SK-N-SH (cell line): ENCODE measurements at regions not wholly inside any gene's neighbourhood (a gene's known extent, or its start where the extent isn't known, plus 50 kb on each side); places are given as distances from the start of the nearest gene placed in this dataset.

Source experiments
- CTCF ChIA-PET: fragments of 300-600, 350-600 bp; formaldehyde crosslinking; extraction: SDS; loops from one replicate; lab custom pipeline; 2021; lab: Yijun Ruan, JAX
- POLR2A ChIA-PET: fragments of 350-600 bp; sonication (Branson Sonifier 250); formaldehyde crosslinking; extraction: SDS; loops from one replicate; lab custom pipeline; 2020; ENCODE audit warnings: antibody characterized with exemption, inconsistent platforms; lab: Yijun Ruan, JAX
- DNase-seq: peaks from one replicate; pipeline ENCODE4 v3.0.0; 2012
- H2AFZ ChIP-seq: fragments of 200-600 bp; sonication (generic); 2 replicates; pipeline ENCODE4 v1.8.1; 2016; ENCODE audit warnings: antibody characterized with exemption, mild to moderate bottlenecking, low read depth
- H3F3A ChIP-seq: fragments of 200-600 bp; sonication (generic); replicated peaks from 2 replicates; pipeline ENCODE3; 2016; ENCODE audit warnings: antibody characterized with exemption, mild to moderate bottlenecking; ENCODE audit not compliant: insufficient read depth
- H3K27ac ChIP-seq, 2 experiments: fragments of 200-500 bp in 1 of 2; fragments of 200-600 bp in 1 of 2; sonication (Bioruptor generic) in 1 of 2; sonication (generic), shearing (Covaris generic) in 1 of 2; 2 replicates each; pipeline versions ENCODE4 v1.5.1 to v1.6.1; 2014 to 2016; ENCODE audit warnings: low read depth in 2 of 2, inconsistent platforms in 1 of 2, low read length in 1 of 2, mild to moderate bottlenecking in 1 of 2, mixed read lengths in 1 of 2
- H3K27me3 ChIP-seq: fragments of 200-600 bp; sonication (generic), shearing (Covaris generic); 2 replicates; pipeline ENCODE4 v1.6.1; 2016; ENCODE audit warnings: mixed run types; ENCODE audit not compliant: insufficient read depth
- H3K36me3 ChIP-seq, 2 experiments: fragments of 200-500 bp in 1 of 2; fragments of 200-600 bp in 1 of 2; sonication (Bioruptor generic) in 1 of 2; sonication (generic) in 1 of 2; replicated peaks in 1 of 2; 2 replicates each; pipeline versions ENCODE3 to v1.5.1; 2014 to 2016; ENCODE audit warnings: low read length in 1 of 2, mild to moderate bottlenecking in 1 of 2; ENCODE audit not compliant: insufficient read depth in 2 of 2, control insufficient read depth in 1 of 2
- H3K4me1 ChIP-seq, 2 experiments: fragments of 200-500 bp in 1 of 2; fragments of 200-600 bp in 1 of 2; sonication (Bioruptor generic) in 1 of 2; sonication (generic), shearing (Covaris generic) in 1 of 2; 2 replicates each; pipeline versions ENCODE4 v1.5.1 to v1.6.1; 2014 to 2016; ENCODE audit warnings: low read depth in 1 of 2, low read length in 1 of 2, mixed run types in 1 of 2; ENCODE audit not compliant: insufficient read depth in 2 of 2, control insufficient read depth in 1 of 2
- H3K4me2 ChIP-seq: fragments of 200-600 bp; sonication (generic), shearing (Covaris generic); 2 replicates; pipeline ENCODE4 v1.6.1; 2017; ENCODE audit warnings: mixed run types
- H3K4me3 ChIP-seq, 2 experiments: fragments of 200-500 bp in 1 of 2; fragments of 200-600 bp in 1 of 2; sonication (Bioruptor generic) in 1 of 2; sonication (generic), shearing (Covaris generic) in 1 of 2; 2 replicates each; pipeline versions ENCODE4 v1.5.1 to v1.8.1; 2014 to 2016; ENCODE audit warnings: low read depth in 2 of 2, inconsistent platforms in 1 of 2, low read length in 1 of 2, mild to moderate bottlenecking in 1 of 2, mixed read lengths in 1 of 2, moderate library complexity in 1 of 2
- H3K79me2 ChIP-seq: fragments of 200-600 bp; sonication (generic); 2 replicates; pipeline ENCODE4 v1.8.1; 2017; ENCODE audit warnings: mild to moderate bottlenecking; ENCODE audit not compliant: insufficient read depth
- H3K9ac ChIP-seq: fragments of 200-600 bp; sonication (generic); 2 replicates; pipeline ENCODE4 v1.6.1; 2017; ENCODE audit warnings: mixed run types
- H3K9me2 ChIP-seq: fragments of 200-600 bp; sonication (generic); 2 replicates; pipeline ENCODE4 v1.6.1; 2017; ENCODE audit warnings: mixed run types
- H3K9me3 ChIP-seq: fragments of 200-600 bp; sonication (generic); 2 replicates; pipeline ENCODE4 v1.6.1; 2017; ENCODE audit warnings: mixed run types, mild to moderate bottlenecking, moderate library complexity
- H4K20me1 ChIP-seq: fragments of 200-600 bp; sonication (generic); 2 replicates; pipeline ENCODE4 v1.6.1; 2017; ENCODE audit warnings: mild to moderate bottlenecking, mixed run types; ENCODE audit not compliant: insufficient read depth
- CHD2 ChIP-seq: fragments of 150-350 bp; IDR thresholded peaks from 2 replicates; pipeline ENCODE4 v1.6.1; 2018; ENCODE audit warnings: low read length; ENCODE audit not compliant: partially characterized antibody
- EZH2phosphoT487 ChIP-seq: fragments of 200-600 bp; sonication (generic); IDR thresholded peaks from 2 replicates; pipeline ENCODE4 v1.6.1; 2017; ENCODE audit warnings: low read depth, mixed run types, mild to moderate bottlenecking, antibody characterized with exemption, moderate library complexity, borderline replicate concordance
- FOSL2 ChIP-seq: IDR thresholded peaks from 2 replicates; pipeline ENCODE4 v1.4.0; 2012; ENCODE audit warnings: low read depth, mild to moderate bottlenecking, moderate library complexity, borderline replicate concordance
- FOXM1 ChIP-seq: IDR thresholded peaks from 2 replicates; pipeline ENCODE4 v1.4.0; 2012; ENCODE audit warnings: low read depth, mild to moderate bottlenecking
- GATA2 ChIP-seq: sonication (generic); formaldehyde crosslinking; IDR thresholded peaks from 2 replicates; pipeline ENCODE4 v1.5.0; 2020; ENCODE audit warnings: mild to moderate bottlenecking, missing genetic modification reagents
- JUND ChIP-seq: IDR thresholded peaks from 2 replicates; pipeline ENCODE4 v1.4.0; 2012
- MEF2A ChIP-seq: IDR thresholded peaks from 2 replicates; pipeline ENCODE4 v1.4.0; 2012; ENCODE audit warnings: low read depth, borderline replicate concordance
- MXI1 ChIP-seq: IDR thresholded peaks from 2 replicates; pipeline ENCODE4 v1.6.1; 2012; ENCODE audit warnings: mild to moderate bottlenecking, low read depth, low read length, improper control_type of control experiment
- NFIC ChIP-seq: IDR thresholded peaks from 2 replicates; pipeline ENCODE4 v1.4.0; 2012; ENCODE audit warnings: borderline replicate concordance
- NRF1 ChIP-seq: IDR thresholded peaks from 2 replicates; pipeline ENCODE4 v1.6.1; 2012; ENCODE audit warnings: low read depth, mild to moderate bottlenecking, low read length
- SIN3A ChIP-seq: IDR thresholded peaks from 2 replicates; pipeline ENCODE4 v1.6.1; 2012; ENCODE audit warnings: low read depth, mild to moderate bottlenecking, low read length, moderate library complexity, borderline replicate concordance
- SMC3 ChIP-seq: IDR thresholded peaks from 2 replicates; pipeline ENCODE4 v1.6.1; 2012; ENCODE audit warnings: low read depth, low read length, improper control_type of control experiment
- TCF12 ChIP-seq: IDR thresholded peaks from 2 replicates; pipeline ENCODE4 v1.4.0; 2012
- TEAD4 ChIP-seq: IDR thresholded peaks from 2 replicates; pipeline ENCODE4 v1.4.0; 2012; ENCODE audit warnings: mild to moderate bottlenecking, borderline replicate concordance; ENCODE audit not compliant: insufficient read depth
- WGBS: methylation state at CpG from one replicate; pipeline ENCODE4 v1.1.6; 2017; ENCODE audit warnings: low lambda C conversion rate; 5-methylcytosine and 5-hydroxymethylcytosine counted together
- TF ChIP-seq, protein P1 (sequence below): IDR thresholded peaks from 2 replicates; pipeline ENCODE4; 2012
- TF ChIP-seq, protein P2 (sequence below): fragments of 150-350 bp; IDR thresholded peaks from 2 replicates; pipeline ENCODE4 v1.6.1; 2017; ENCODE audit warnings: antibody characterized with exemption, low read length, low read depth, borderline replicate concordance
- TF ChIP-seq, protein P3 (sequence below): IDR thresholded peaks from 2 replicates; pipeline ENCODE4 v1.4.0; 2012; ENCODE audit warnings: low read depth
- TF ChIP-seq, protein P4 (sequence below): fragments of 150-350 bp; IDR thresholded peaks from 2 replicates; pipeline ENCODE4 v1.6.1; 2016; ENCODE audit warnings: mild to moderate bottlenecking, low read depth, low read length
- TF ChIP-seq, protein P5 (sequence below): fragments of 200-600 bp; sonication (generic); IDR thresholded peaks from 2 replicates; pipeline ENCODE4 v1.6.1; 2017; ENCODE audit warnings: antibody characterized with exemption, mild to moderate bottlenecking, moderate library complexity

DNA sequence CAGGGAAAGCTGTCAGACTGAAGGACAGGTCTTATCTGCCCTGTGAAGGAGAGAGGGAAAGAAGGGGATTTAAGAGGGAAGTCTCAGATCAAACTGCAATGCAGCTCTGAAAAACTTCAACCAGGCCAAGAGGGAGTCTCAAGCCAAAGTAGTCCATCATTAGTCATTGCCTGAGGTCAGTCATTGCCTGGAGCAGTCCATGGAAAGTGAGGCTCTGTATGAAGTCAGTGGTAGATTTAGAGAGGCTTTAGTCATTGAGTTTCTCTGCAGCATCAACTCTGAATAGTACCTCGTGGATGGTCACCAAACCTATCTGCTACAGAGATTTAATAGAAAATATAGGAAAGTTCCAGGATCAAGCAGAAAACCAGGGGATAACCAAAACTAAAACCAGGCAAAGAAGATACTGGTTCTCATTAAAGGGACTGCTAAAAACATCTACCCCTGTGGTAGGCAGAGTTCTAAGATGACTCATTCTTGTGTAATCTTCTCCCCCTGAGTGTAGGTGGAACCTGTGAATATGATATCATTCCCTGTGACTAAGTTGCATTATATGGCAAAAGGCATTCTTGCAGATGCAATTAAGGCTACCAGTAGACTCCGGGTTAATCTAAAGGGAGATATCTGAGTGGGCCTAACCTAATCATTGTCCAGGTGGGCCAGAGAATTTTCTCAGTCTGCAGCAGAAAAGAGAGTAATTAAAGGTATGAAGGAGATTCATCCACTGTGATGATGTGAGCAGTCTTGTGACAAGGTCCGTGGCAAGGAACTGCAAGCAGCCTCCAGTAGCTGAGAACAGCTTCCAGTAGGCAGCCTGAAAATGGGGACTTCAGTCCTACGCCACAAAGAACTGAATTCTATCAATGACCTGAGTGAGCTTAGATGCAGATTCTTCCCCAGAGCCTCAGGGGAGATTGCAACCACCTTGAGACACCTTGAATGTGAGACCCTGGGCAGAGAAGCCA lies 123.1 kb downstream of the GALC start (continued):
- no peak for TF ChIP-seq FOXM1
- no peak for TF ChIP-seq EZH2phosphoT487
- no peak for TF ChIP-seq TEAD4

DNA sequence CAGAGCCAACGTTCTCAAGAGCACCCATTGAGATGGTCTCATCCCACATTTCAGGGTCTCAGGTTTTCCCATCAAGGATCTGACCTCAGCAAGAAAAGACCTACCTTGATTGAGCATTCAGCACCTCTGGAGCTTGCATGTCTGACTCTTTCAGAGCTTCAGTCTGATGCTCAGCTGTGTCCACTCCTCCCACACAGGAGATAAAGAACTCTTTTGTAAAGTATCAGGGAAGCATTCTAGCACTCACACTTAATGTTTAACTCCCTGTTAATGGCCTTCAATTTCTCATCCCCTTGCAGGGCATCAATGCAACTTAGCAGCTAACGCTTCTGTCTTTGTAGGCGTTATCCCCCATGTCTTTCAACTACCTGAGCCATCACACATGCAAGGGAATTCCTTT lies 124.1 kb downstream of the GALC start:
- Histone ChIP-seq H3K9me2 (no peaks in the 10 kb centered on the region), H2AFZ (no peak overlapping the region), H3F3A (no peaks in the 10 kb centered on the region), H3K9me3 (no peaks in the 10 kb centered on the region), H3K27me3 (no peaks in the 10 kb centered on the region), H3K4me1 (no peaks in the 10 kb centered on the region), H3K79me2 (no peaks in the 10 kb centered on the region), H4K20me1 (no peaks in the 10 kb centered on the region), H3K4me3 (no peak overlapping the region), H3K36me3 (no peaks in the 10 kb centered on the region), H3K4me2 (no peak overlapping the region), H3K27ac (no peak overlapping the region), H3K9ac (no peak overlapping the region)
- WGBS = 4% methylated on average over 3 of the region's 3 CpGs
- DNase-seq = no peak
- CTCF ChIA-PET = interaction anchor here (1.1 kb wide), 1 partner anchor 16 kb away, joined by 3 read pairs; no protein-coding TSS in a partner anchor
- TF ChIP-seq NRF1 (no peak), TEAD4 (no peak), MEF2A (no peak), GATA2 (CRISPR knock-in tag) (no peak), CHD2 (no peak)
- POLR2A ChIA-PET = no interaction called here

DNA sequence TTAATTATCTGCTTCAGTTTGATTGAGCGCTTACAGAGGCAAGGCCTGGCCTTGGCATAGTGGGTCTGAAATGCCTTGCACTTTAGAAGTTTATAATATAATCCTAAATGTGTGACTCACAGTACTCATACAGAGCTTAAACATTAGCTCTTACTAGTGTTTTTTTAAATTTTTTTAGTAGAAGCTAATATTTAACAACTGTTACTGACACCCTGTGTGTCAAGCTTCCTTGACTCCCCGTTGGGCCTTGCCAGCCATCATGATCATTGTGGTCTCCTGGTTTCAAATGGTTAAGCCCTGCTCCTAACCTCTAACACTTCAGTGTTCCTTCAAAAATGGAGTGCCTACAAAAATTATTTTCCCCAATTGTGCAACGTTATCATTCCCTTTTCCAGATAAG lies 126.9 kb downstream of the GALC start:
- Histone ChIP-seq H3K4me3 (no peak overlapping the region), H3K9ac (no peak overlapping the region), H3K36me3 (no peaks in the 10 kb centered on the region), H3K4me1 (no peaks in the 10 kb centered on the region), H3F3A (no peaks in the 10 kb centered on the region), H3K27me3 (no peaks in the 10 kb centered on the region), H3K9me3 (no peaks in the 10 kb centered on the region), H3K9me2 (no peaks in the 10 kb centered on the region), H2AFZ (no peak overlapping the region), H3K27ac (no peak overlapping the region), H3K79me2 (no peaks in the 10 kb centered on the region), H4K20me1 (no peaks in the 10 kb centered on the region), H3K4me2 (no peak overlapping the region)
- DNase-seq = no peak
- 2% methylated on average over 3 of the region's 3 CpGs for WGBS
- CTCF ChIA-PET = interaction anchor here (1.7 kb wide), 1 partner anchor 8 kb away, joined by 4 read pairs; no protein-coding TSS in a partner anchor
- POLR2A ChIA-PET = no interaction called here
- TF ChIP-seq NRF1 (no peak), TEAD4 (no peak), NFIC (no peak), SMC3 (no peak), MEF2A (no peak), SIN3A (no peak), TCF12 (no peak), JUND (no peak), EZH2phosphoT487 (no peak), FOSL2 (no peak), MXI1 (no peak)
- TF ChIP-seq, protein P1, sequence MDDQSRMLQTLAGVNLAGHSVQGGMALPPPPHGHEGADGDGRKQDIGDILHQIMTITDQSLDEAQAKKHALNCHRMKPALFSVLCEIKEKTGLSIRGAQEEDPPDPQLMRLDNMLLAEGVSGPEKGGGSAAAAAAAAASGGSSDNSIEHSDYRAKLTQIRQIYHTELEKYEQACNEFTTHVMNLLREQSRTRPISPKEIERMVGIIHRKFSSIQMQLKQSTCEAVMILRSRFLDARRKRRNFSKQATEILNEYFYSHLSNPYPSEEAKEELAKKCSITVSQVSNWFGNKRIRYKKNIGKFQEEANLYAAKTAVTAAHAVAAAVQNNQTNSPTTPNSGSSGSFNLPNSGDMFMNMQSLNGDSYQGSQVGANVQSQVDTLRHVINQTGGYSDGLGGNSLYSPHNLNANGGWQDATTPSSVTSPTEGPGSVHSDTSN = no peak
- TF ChIP-seq, protein P2, sequence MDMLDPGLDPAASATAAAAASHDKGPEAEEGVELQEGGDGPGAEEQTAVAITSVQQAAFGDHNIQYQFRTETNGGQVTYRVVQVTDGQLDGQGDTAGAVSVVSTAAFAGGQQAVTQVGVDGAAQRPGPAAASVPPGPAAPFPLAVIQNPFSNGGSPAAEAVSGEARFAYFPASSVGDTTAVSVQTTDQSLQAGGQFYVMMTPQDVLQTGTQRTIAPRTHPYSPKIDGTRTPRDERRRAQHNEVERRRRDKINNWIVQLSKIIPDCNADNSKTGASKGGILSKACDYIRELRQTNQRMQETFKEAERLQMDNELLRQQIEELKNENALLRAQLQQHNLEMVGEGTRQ = no peak
- TF ChIP-seq, protein P3, sequence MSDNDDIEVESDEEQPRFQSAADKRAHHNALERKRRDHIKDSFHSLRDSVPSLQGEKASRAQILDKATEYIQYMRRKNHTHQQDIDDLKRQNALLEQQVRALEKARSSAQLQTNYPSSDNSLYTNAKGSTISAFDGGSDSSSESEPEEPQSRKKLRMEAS = no peak
- TF ChIP-seq, protein P4, sequence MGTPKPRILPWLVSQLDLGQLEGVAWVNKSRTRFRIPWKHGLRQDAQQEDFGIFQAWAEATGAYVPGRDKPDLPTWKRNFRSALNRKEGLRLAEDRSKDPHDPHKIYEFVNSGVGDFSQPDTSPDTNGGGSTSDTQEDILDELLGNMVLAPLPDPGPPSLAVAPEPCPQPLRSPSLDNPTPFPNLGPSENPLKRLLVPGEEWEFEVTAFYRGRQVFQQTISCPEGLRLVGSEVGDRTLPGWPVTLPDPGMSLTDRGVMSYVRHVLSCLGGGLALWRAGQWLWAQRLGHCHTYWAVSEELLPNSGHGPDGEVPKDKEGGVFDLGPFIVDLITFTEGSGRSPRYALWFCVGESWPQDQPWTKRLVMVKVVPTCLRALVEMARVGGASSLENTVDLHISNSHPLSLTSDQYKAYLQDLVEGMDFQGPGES = no peak
- TF ChIP-seq, protein P5, sequence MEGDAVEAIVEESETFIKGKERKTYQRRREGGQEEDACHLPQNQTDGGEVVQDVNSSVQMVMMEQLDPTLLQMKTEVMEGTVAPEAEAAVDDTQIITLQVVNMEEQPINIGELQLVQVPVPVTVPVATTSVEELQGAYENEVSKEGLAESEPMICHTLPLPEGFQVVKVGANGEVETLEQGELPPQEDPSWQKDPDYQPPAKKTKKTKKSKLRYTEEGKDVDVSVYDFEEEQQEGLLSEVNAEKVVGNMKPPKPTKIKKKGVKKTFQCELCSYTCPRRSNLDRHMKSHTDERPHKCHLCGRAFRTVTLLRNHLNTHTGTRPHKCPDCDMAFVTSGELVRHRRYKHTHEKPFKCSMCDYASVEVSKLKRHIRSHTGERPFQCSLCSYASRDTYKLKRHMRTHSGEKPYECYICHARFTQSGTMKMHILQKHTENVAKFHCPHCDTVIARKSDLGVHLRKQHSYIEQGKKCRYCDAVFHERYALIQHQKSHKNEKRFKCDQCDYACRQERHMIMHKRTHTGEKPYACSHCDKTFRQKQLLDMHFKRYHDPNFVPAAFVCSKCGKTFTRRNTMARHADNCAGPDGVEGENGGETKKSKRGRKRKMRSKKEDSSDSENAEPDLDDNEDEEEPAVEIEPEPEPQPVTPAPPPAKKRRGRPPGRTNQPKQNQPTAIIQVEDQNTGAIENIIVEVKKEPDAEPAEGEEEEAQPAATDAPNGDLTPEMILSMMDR = no peak
